Tibial nerve (tissue), 3 donors: ENCODE measurements at regions not wholly inside any gene's neighbourhood (a gene's known extent, or its start where the extent isn't known, plus 50 kb on each side); places are given as distances from the start of the nearest gene placed in this dataset.

Experiments
- CTCF ChIP-seq, 5 experiments: fragments of 200-600 bp in 3 of 5; fragments of 450-650 bp in 2 of 5; sonication (generic) in 3 of 5; IDR thresholded peaks; one replicate each; pipeline ENCODE4 v1.5.1; 2016 to 2019; ENCODE audit warnings: antibody characterized with exemption in 5 of 5, mild to moderate bottlenecking in 3 of 5, moderate library complexity in 2 of 5
- POLR2A ChIP-seq, 2 donors: fragments of 450-650 bp; IDR thresholded peaks; one replicate each; pipeline ENCODE4 v1.6.1; 2017; ENCODE audit warnings: antibody characterized with exemption in 2 of 2, mild to moderate bottlenecking in 2 of 2, moderate library complexity in 2 of 2

GRCh38 chr2:231655488-231655887 is 52.8 kb upstream of the PTMA start:
- no peak for TF ChIP-seq CTCF (IDR thresholded peaks at IDR 0.05)
- no peak for TF ChIP-seq POLR2A (IDR thresholded peaks at IDR 0.05)
